ENCODE measurements at regions not wholly inside any gene's neighbourhood (a gene's known extent, or its start where the extent isn't known, plus 50 kb on each side); places are given as distances from the start of the nearest gene placed in this dataset.
A peak's percentile ranks its signal among the peaks of the same experiment; 100 is the strongest.
"Not testable (repeated sequence)": the region's sequence is repeated elsewhere in the genome, so short reads cannot be mapped to it uniquely, and the experiment has no call there.

DNA sequence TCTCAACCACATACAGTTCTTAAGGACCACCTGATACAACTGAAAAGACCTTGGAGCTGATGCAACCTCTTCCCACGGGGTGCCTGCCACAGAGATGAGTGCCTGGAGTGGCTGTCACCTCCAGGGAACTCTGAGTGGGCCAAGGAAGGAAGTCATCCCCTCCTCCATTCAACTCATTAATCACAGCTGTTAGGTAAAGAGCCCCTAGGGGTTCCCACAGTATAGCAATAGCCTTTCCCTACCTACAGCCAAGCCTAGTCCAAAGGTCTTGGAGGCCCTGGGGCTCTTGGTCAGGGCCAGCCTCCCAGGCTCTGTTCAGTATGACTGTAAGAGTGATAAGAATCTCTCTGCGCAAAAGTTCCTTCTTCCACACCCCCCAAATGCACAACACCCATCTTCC is 70.4 kb upstream of the NFE2L3 start:
- DNase-seq (ENCODE audit: low spot score): no peak
- ATAC-seq (ENCODE audit: low FRiP score): no peak
- TF ChIP-seq, protein P1, sequence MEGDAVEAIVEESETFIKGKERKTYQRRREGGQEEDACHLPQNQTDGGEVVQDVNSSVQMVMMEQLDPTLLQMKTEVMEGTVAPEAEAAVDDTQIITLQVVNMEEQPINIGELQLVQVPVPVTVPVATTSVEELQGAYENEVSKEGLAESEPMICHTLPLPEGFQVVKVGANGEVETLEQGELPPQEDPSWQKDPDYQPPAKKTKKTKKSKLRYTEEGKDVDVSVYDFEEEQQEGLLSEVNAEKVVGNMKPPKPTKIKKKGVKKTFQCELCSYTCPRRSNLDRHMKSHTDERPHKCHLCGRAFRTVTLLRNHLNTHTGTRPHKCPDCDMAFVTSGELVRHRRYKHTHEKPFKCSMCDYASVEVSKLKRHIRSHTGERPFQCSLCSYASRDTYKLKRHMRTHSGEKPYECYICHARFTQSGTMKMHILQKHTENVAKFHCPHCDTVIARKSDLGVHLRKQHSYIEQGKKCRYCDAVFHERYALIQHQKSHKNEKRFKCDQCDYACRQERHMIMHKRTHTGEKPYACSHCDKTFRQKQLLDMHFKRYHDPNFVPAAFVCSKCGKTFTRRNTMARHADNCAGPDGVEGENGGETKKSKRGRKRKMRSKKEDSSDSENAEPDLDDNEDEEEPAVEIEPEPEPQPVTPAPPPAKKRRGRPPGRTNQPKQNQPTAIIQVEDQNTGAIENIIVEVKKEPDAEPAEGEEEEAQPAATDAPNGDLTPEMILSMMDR (IDR thresholded peaks at IDR 0.05): no peak

DNA sequence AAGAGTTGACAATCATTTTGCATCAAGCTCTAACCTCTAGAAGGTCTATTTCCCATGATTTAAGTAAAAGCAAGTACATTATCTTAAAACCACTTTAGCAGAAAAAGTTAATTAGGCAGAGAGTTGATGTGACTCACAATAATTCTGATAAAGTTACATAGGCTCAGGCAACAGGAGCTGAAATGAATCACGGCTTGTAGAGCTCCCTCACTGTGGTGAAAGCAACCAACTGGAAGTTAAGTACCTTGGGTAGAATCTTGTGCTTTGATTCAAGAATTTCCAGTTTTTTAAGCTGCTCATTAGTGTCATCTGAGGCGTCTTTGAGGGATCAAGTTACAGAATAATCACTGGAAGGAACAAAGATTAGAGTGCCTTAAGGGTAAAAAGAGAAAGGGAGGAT is 68.9 kb upstream of the NFE2L3 start:
- TF ChIP-seq, protein P1 (IDR thresholded peaks at IDR 0.05): no peak
- DNase-seq (ENCODE audit: low spot score): no peak
- ATAC-seq (ENCODE audit: low FRiP score): no peak

DNA sequence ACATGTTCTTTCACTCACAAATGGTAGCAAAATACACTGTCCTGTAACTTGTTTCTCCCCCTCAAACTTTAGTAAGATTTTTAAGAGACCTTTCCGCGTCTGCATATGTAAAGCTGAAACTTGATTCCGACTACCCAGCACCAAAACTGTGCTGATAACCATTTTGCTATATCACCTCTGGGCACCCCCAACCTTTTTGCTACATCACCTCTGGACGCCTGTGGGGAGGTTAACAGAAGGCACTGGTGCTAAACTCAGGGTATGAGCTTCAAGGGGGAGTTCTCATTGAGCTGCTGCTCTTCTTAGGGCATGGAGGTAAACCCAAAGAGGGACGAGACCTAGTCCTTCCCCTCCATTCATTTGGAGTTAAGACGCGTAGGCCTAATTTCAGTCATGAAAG is 67.6 kb upstream of the NFE2L3 start:
- DNase-seq (ENCODE audit: low spot score) (no peak), ATAC-seq (ENCODE audit: low FRiP score) (no peak)
- TF ChIP-seq, protein P1 (IDR thresholded peaks at IDR 0.05): no peak

DNA sequence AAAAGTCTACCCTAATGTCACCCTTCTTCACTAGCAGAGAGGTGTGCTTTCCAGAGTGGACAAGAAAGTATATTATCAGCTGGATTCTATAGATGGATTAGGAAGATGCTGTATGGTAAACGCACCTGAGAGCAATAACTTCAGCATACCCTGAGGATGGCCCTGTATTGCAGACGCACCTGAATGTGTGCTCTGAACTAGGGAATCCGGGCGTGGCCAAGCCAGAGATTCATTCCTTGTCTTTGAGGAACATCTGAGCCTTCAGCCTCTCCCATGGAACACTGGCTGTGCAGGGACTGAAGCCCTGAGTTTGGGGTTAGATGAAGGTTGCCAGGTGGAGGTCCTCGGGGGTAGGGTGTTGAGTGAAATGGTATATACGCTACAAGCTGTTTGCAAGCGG is 66.2 kb upstream of the NFE2L3 start:
- TF ChIP-seq, protein P1 (IDR thresholded peaks at IDR 0.05): no peak
- no peak for DNase-seq (ENCODE audit: low spot score)
- ATAC-seq (ENCODE audit: low FRiP score): no peak

DNA sequence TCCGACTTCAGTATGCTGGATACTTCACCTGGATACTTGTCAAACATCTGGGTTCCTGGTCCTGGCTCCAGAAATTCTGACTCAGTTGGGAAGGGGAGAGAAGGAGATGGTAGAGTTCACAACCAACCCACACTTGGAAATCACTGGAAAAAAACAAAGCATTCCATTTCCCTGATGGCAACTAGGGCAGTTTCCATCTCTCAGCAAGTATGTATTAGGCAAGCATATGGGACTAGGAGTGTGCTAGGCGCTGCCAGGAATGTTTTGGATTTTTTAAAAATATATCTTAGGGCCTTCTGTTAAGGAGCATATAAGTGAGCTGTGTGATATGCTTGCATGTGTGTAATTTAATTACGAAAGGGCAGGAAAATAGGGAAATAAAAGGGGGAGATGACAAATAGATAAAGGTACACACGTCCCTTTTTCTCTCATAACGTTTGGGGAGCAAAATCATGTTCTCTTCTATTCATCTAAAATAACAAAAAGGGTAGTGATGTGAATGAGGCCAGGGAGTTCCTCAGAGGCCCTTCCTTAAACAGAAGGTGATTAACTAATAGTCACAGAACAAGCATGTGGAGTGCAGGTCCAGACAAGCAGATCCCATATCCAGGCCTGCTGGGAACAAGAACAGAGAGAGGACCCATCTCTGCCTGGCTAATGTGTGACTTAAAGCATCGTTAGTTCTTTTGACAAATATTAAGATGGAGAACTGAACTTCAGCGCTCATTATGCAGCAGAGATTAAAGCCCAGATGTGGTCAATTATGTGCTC is 64.5 kb upstream of the NFE2L3 start:
- no peak for DNase-seq (ENCODE audit: low spot score)
- no peak for ATAC-seq (ENCODE audit: low FRiP score)
- TF ChIP-seq, protein P1 (IDR thresholded peaks at IDR 0.05): no peak

DNA sequence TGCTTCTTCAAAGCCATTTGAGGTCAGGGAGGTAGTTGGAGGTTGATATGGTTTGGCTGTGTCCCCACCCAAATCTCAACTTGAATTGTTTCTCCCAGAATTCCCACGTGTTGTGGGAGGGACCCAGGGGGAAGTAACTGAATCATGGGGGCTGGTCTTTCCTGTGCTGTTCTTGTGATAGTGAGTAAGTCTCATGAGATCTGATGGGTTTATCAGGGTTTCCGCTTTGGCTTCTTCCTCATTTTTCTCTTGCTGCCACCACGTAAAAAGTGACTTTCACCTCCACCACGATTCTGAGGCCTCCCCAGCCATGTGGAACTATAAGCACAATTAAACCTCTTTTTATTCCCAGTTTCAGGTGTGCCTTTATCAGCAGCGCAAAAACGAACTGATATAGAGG is 62.5 kb upstream of the NFE2L3 start:
- not testable (repeated sequence) for ATAC-seq (ENCODE audit: low FRiP score); DNase-seq (ENCODE audit: low spot score)

DNA sequence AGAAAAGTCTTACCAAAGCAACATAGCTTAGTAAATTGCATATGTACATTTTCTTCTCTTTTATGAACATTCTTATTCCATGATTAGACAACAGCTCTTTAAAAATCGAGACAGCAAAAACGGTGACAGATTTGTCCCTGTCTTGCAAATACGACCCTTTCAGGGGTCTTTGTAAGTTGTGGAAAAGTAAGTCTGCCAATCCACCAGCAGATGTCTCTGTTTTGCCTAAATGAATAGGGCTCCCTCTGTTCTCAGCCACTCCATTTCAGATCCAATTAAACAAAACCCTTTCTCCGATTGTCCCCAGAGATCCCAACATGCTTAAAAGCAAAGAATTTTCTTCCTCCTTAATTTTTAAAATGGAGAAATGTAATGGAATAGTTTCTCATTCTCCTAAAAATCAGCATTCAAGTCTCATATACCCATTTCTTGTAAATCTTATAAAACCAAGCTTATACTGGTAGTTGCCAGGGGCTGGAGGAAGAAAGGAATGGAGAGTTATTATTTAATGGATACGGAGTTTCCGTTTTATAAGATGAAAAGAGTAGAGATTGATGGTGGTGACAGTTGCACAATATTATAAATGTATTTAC is 61.0 kb upstream of the NFE2L3 start:
- ATAC-seq (ENCODE audit: low FRiP score) (no peak), DNase-seq (ENCODE audit: low spot score) (no peak)

More for the DNA sequence above, 61.0 kb upstream of the NFE2L3 start:
- TF ChIP-seq, protein P1 (IDR thresholded peaks at IDR 0.05): peak in 1 of 3 donors; percentile 27
